GM21528 (cell line): ENCODE measurements at regions not wholly inside any gene's neighbourhood (a gene's known extent, or its start where the extent isn't known, plus 50 kb on each side); places are given as distances from the start of the nearest gene placed in this dataset.

Source experiments
- ATAC-seq: cut with Tn5 transposase; IDR thresholded peaks from one replicate; pipeline ENCODE4 v1.9.1; 2021; ENCODE audit warnings: mild to moderate bottlenecking, moderate library complexity; ENCODE audit not compliant: unreplicated experiment, low FRiP score

- ATAC-seq: no peak
Measured at GRCh38 chr20:48469026-48469425, 358.8 kb downstream of the PREX1 start.

- no peak for ATAC-seq
Measured at GRCh38 chr20:48468571-48468970, 359.2 kb downstream of the PREX1 start.

GRCh38 chr20:48467622-48468021, 360.2 kb downstream of the PREX1 start:
- ATAC-seq: no peak

GRCh38 chr20:48465271-48465670, 362.5 kb downstream of the PREX1 start:
- no peak for ATAC-seq

- no peak for ATAC-seq
Measured at GRCh38 chr20:48463916-48464315, 363.9 kb downstream of the PREX1 start.

GRCh38 chr20:48463096-48463720, 364.6 kb downstream of the PREX1 start:
- no peak for ATAC-seq

- ATAC-seq: no peak
Measured at GRCh38 chr20:48461735-48462119, 366.1 kb downstream of the PREX1 start.

- no peak for ATAC-seq
Measured at GRCh38 chr20:48461091-48461734, 366.6 kb downstream of the PREX1 start.

GRCh38 chr20:48460681-48461080, 367.1 kb downstream of the PREX1 start:
- no peak for ATAC-seq

- no peak for ATAC-seq
Measured at GRCh38 chr20:48459722-48460395, 367.9 kb downstream of the PREX1 start.

GRCh38 chr20:48458601-48459385, 369.0 kb downstream of the PREX1 start:
- no peak for ATAC-seq

- ATAC-seq: no peak
Measured at GRCh38 chr20:48458003-48458377, 369.8 kb downstream of the PREX1 start.

GRCh38 chr20:48457193-48458002, 370.4 kb downstream of the PREX1 start:
- no peak for ATAC-seq

- ATAC-seq: no peak
Measured at GRCh38 chr20:48456366-48457192, 371.2 kb downstream of the PREX1 start.

GRCh38 chr20:48455651-48456365, 372.0 kb downstream of the PREX1 start:
- ATAC-seq: no peak

GRCh38 chr20:48454671-48455490, 372.9 kb downstream of the PREX1 start:
- no peak for ATAC-seq

- ATAC-seq: no peak
Measured at GRCh38 chr20:48453477-48454093, 374.2 kb downstream of the PREX1 start.

- no peak for ATAC-seq
Measured at GRCh38 chr20:48451401-48451800, 376.4 kb downstream of the PREX1 start.
